Ovary (tissue), 7 donors: ENCODE measurements at regions not wholly inside any gene's neighbourhood (a gene's known extent, or its start where the extent isn't known, plus 50 kb on each side); places are given as distances from the start of the nearest gene placed in this dataset.

Source experiments
- DNase-seq, 5 donors: peaks; one replicate each; pipeline ENCODE4 v3.0.0-alpha.2; 2019 to 2020
- H3K27ac ChIP-seq, 2 donors: fragments of 200-600 bp; one replicate each; pipeline versions ENCODE4 v1.5.1 to v1.8.0; 2019 to 2022
- H3K27me3 ChIP-seq: fragments of 200-600 bp; one replicate; pipeline ENCODE4 v1.8.0; 2022
- H3K36me3 ChIP-seq: fragments of 200-600 bp; sonication (generic); one replicate; pipeline ENCODE4 v1.5.1; 2019
- H3K4me1 ChIP-seq: one replicate; pipeline ENCODE4 v1.8.1; 2013; ENCODE audit warnings: mild to moderate bottlenecking, moderate library complexity; ENCODE audit not compliant: insufficient read depth
- H3K4me3 ChIP-seq: fragments of 200-600 bp; sonication (generic); one replicate; pipeline ENCODE4 v1.5.1; 2017
- H3K9me3 ChIP-seq, 2 donors: fragments of 200-600 bp in 1 of 2; sonication (generic) in 1 of 2; one replicate each; pipeline versions ENCODE4 v1.5.1 to v1.8.1; 2013 to 2019; ENCODE audit warnings: mild to moderate bottlenecking in 1 of 2, moderate library complexity in 1 of 2
- EP300 ChIP-seq: sonication (generic); formaldehyde crosslinking; IDR thresholded peaks from one replicate; pipeline ENCODE4 v1.6.1; 2017; ENCODE audit warnings: antibody characterized with exemption
- POLR2A ChIP-seq: fragments of 450-650 bp; IDR thresholded peaks from one replicate; pipeline ENCODE4 v1.6.1; 2017; ENCODE audit warnings: antibody characterized with exemption, mild to moderate bottlenecking, moderate library complexity
- WGBS, 3 donors: extraction: QIAGEN DNeasy Blood & Tissue Kit in 1 of 3; methylation state at CpG; one replicate each; pipeline versions ENCODE4 v1.1.5 to v1.1.7; 2013 to 2017; 5-methylcytosine and 5-hydroxymethylcytosine counted together
- intact Hi-C, 4 donors: fragments of 100-400 bp; cut with DNase I; formaldehyde crosslinking; loops; one replicate each; pipeline versions ENCODE4 v1.11.0 to v1.15.1; 2022 to 2023
- TF ChIP-seq, protein P1 (sequence below), 3 donors: fragments of 450-650 bp in 2 of 3; fragments of 200-600 bp in 1 of 3; IDR thresholded peaks; one replicate each; pipeline versions ENCODE4 v1.5.1 to v1.8.0; 2016 to 2022; ENCODE audit warnings: antibody characterized with exemption in 3 of 3, mild to moderate bottlenecking in 1 of 3
- donor health status: DM: no; HTN: no; CAD: no; lungs with moderate emphysema.
- donor health status: DM: no; HTN: no; CAD: no.
- donor health status: Bipolar disorder and iron deficiency.
- donor health status: DM: no; HTN: no; CAD: no.
- donor health status: DM: yes; HTN: yes; CAD: no.

DNA sequence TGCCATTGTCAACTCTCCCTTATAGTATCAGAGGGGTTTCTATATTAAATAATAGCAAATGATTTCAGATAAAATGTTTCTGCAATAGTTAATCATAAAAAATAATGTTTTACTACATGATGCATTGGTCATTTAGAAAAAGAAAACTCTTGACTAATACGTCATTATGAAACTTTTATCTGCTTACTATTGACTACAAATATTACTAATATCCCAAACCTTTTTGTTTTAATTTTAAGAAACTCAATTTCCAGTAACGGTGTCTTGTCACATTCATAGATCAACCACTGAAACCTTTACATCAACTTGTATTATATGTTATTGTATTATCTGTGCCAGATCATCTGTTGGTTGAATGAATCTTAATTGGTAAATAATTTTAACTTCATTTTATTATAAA, 482.9 kb upstream of the SLC35B3 start:
- no peak overlapping the region for H3K4me3 ChIP-seq
- H3K4me1 ChIP-seq, result no peaks in the 10 kb centered on the region
- DNase-seq, result no peak
- WGBS, 3 donors, result 77% methylated on average over 2 of the region's 2 CpGs
- TF ChIP-seq POLR2A (no peak), EP300 (no peak)
- no peaks in the 10 kb centered on the region for H3K27me3 ChIP-seq
- no peaks in the 10 kb centered on the region for H3K9me3 ChIP-seq
- intact Hi-C loops, result no loop called here
- H3K36me3 ChIP-seq, result no peaks in the 10 kb centered on the region
- no peak overlapping the region for H3K27ac ChIP-seq

DNA sequence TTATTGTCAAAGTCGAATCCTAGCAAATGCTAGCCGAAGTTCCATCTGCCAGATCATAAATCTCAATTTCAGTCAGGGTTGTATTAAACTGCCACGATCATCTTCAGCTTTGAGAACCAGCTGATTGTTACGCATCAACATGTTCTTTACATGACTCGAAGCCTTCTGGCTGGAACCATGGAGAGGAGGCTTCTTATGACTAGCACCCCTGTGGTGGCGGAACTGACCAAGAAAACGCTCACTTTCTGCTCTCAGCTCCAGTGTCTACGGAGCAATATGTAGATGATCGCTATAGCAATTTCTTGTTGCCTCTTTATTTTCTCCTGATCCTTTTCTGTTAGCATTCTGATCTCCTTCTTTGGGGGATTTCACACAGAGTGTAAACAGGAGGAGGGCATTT, 479.4 kb upstream of the SLC35B3 start:
- intact Hi-C loops, result no loop called here
- TF ChIP-seq, protein P1, sequence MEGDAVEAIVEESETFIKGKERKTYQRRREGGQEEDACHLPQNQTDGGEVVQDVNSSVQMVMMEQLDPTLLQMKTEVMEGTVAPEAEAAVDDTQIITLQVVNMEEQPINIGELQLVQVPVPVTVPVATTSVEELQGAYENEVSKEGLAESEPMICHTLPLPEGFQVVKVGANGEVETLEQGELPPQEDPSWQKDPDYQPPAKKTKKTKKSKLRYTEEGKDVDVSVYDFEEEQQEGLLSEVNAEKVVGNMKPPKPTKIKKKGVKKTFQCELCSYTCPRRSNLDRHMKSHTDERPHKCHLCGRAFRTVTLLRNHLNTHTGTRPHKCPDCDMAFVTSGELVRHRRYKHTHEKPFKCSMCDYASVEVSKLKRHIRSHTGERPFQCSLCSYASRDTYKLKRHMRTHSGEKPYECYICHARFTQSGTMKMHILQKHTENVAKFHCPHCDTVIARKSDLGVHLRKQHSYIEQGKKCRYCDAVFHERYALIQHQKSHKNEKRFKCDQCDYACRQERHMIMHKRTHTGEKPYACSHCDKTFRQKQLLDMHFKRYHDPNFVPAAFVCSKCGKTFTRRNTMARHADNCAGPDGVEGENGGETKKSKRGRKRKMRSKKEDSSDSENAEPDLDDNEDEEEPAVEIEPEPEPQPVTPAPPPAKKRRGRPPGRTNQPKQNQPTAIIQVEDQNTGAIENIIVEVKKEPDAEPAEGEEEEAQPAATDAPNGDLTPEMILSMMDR (IDR thresholded peaks at IDR 0.05), result no peak
- WGBS, 3 donors, result 80 to 86% (median 80%) methylated on average over 9 of the region's 9 CpGs

DNA sequence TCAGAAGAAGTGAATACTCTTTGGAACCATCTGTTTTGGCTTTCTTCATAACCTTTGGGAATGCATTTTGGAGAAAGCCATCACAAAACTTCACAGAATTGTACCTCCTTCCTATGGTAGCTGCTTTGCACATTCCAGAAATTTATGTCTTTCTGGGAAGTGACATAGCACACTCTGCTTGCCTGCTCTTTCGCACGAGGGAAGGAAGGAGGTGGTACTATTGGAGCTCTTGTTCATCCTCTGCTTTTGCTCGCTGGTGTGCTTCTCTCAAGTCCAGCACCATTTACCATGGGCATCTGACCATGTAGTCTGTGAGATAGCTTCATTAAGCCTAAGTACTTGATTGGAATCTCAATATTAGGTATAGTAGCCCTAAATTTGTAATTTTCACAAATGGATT, 473.3 kb upstream of the SLC35B3 start:
- Histone ChIP-seq H3K4me1 (no peaks in the 10 kb centered on the region), H3K27ac (no peak overlapping the region), H3K9me3 (no peaks in the 10 kb centered on the region), H3K4me3 (no peak overlapping the region), H3K36me3 (no peaks in the 10 kb centered on the region), H3K27me3 (no peaks in the 10 kb centered on the region)
- intact Hi-C loops, result no loop called here
- no peak for TF ChIP-seq EP300
- TF ChIP-seq, protein P1 (IDR thresholded peaks at IDR 0.05), result no peak
- TF ChIP-seq POLR2A, result no peak
- 39 to 57% (median 49%) methylated on average over 3 of the region's 3 CpGs for WGBS, 3 donors
- DNase-seq, result no peak

More for the DNA sequence above, 479.4 kb upstream of the SLC35B3 start:
- Histone ChIP-seq H3K27me3 (no peaks in the 10 kb centered on the region), H3K27ac (no peak overlapping the region), H3K36me3 (no peaks in the 10 kb centered on the region), H3K4me3 (no peak overlapping the region), H3K4me1 (no peaks in the 10 kb centered on the region), H3K9me3 (no peaks in the 10 kb centered on the region)
- DNase-seq, result no peak

DNA sequence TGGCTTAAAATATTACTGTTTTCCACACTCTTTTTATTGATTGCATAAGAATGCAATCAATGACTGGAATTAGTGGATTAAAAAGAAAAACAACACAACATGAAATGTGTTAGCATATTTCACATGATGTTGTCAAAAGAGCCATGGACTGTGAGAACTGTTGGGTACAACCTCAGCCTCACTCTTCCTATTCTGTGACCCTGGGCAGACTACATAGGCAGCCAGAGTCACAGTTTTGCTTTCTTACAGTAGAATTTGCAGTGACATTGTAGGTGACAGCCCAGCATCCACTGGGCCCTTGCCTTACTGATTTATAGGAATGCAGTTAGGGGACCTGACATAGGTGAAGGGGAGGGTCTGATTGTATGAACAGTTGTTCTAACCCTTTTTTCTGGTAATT, 471.4 kb upstream of the SLC35B3 start:
- TF ChIP-seq EP300 (no peak), POLR2A (no peak)
- TF ChIP-seq, protein P1 (IDR thresholded peaks at IDR 0.05), result no peak
- DNase-seq, result no peak
- intact Hi-C loops, result no loop called here
- H3K4me1 ChIP-seq, result no peaks in the 10 kb centered on the region
- no peak overlapping the region for H3K4me3 ChIP-seq
- no peaks in the 10 kb centered on the region for H3K27me3 ChIP-seq
- no peak overlapping the region for H3K27ac ChIP-seq
- no peaks in the 10 kb centered on the region for H3K36me3 ChIP-seq
- H3K9me3 ChIP-seq, result no peaks in the 10 kb centered on the region

DNA sequence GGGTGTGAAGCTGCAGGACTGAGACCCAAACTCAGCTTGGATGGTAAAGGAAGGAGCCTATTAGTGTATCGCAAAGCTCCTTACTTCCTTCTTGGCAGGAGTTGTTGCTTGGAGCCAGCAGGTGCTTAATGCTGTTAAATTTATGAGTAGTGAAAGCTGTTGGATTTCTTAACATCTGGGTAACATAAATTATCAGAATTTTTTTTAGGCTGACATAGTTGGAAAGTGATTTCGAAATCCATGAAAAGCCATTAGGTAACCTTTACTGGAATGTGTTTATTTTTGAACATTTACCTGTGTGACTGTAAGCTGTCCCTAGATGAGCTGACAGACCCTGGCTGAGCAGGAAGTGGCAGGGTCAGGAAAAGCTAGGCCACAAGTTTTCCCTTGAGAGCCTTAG, 470.4 kb upstream of the SLC35B3 start:
- intact Hi-C loops, result no loop called here
- WGBS, 3 donors, result 1 to 19% (median 19%) methylated on average over 2 of the region's 2 CpGs

More for the DNA sequence above, 470.4 kb upstream of the SLC35B3 start:
- no peak for TF ChIP-seq POLR2A
- no peak for TF ChIP-seq EP300
- TF ChIP-seq, protein P1 (IDR thresholded peaks at IDR 0.05), result no peak
- no peaks in the 10 kb centered on the region for H3K36me3 ChIP-seq
- H3K27ac ChIP-seq, result no peak overlapping the region
- no peak overlapping the region for H3K4me3 ChIP-seq
- DNase-seq, result no peak
- H3K4me1 ChIP-seq, result no peaks in the 10 kb centered on the region
- H3K9me3 ChIP-seq, result no peaks in the 10 kb centered on the region
- H3K27me3 ChIP-seq, result no peaks in the 10 kb centered on the region
